ENCODE measurements at regions not wholly inside any gene's neighbourhood (a gene's known extent, or its start where the extent isn't known, plus 50 kb on each side); places are given as distances from the start of the nearest gene placed in this dataset.

DNA sequence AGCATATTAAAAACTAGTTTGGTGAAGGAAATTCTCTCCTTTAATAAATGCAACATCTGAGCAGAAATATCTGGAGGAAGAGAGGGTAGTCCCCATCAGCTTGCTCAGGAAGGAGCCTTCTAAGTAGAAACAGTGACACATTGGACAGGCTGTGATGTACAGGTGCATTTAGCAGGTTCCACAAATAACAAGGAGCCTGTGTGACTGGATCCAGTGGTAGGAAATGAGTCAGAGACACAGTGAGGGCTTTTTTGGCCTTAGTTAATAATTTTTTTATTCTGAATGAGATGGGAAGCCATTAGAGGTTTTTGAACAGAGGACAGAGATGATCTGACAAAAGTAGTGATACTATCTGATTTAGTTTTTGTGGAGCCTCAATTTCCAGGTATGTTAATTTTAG is 738.9 kb upstream of the PTBP2 start:
- H3K27ac ChIP-seq: no peak overlapping the region
- TF ChIP-seq ZFX (IDR thresholded peaks at IDR 0.05; ENCODE audit: borderline replicate concordance) (no peak), CTCF (IDR thresholded peaks at IDR 0.05) (no peak)

DNA sequence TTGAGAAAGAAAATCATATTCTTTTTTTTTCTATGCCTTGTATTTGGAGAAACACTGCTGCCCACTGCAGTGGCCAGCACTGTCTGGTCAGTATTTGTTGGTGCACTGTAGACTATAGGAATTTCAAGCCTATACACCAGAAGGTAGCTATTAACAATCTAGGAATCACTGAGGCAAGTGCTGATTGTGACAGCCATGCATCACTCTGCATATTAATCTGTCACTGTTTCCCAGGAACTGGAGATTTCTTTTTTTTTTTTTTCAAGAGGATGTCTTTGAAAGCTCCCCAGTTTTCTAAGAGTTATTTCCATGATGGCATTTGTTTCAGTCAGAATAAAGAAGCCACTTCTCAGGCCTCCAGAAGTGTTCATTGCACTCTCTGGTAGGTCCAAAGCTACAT is 737.8 kb upstream of the PTBP2 start:
- H3K27ac ChIP-seq: no peak overlapping the region
- TF ChIP-seq CTCF (IDR thresholded peaks at IDR 0.05): no peak
- TF ChIP-seq ZFX (IDR thresholded peaks at IDR 0.05; ENCODE audit: borderline replicate concordance): no peak

GRCh38 chr1:95984798-95985374 is 736.7 kb upstream of the PTBP2 start:
- TF ChIP-seq CTCF (IDR thresholded peaks at IDR 0.05) (no peak), ZFX (IDR thresholded peaks at IDR 0.05; ENCODE audit: borderline replicate concordance) (no peak)
- no peak overlapping the region for H3K27ac ChIP-seq

- TF ChIP-seq ZFX (IDR thresholded peaks at IDR 0.05; ENCODE audit: borderline replicate concordance) (no peak), CTCF (IDR thresholded peaks at IDR 0.05) (no peak)
Observed at GRCh38 chr1:95990033-95990432, 731.6 kb upstream of the PTBP2 start.

GRCh38 chr1:95991787-95992520 is 729.6 kb upstream of the PTBP2 start:
- TF ChIP-seq CTCF (IDR thresholded peaks at IDR 0.05): no peak
- H3K27ac ChIP-seq: no peak overlapping the region

More at GRCh38 chr1:95990033-95990432, 731.6 kb upstream of the PTBP2 start:
- no peak overlapping the region for H3K27ac ChIP-seq

DNA sequence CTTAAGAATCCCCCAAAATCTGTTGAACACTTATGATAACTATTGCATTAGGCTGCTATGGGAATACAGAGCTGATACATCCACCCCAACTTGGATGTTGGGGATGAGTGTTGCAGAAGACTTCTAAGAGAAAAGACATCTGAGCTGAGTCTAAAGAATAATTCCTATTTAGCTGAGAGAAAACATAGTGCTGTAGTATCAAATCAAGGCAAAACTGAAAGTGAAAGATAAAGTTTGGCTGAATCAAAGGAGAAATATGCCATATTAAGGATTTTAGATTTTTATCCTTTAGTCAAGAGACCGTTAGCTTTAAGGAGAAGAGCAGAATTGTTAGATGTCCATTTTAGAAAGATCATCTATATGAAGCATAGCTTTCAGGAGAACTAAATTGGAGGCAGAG is 726.9 kb upstream of the PTBP2 start:
- H3K27ac ChIP-seq: no peak overlapping the region
- no peak for TF ChIP-seq CTCF (IDR thresholded peaks at IDR 0.05)
- no peak for TF ChIP-seq ZFX (IDR thresholded peaks at IDR 0.05; ENCODE audit: borderline replicate concordance)

- no peak overlapping the region for H3K27ac ChIP-seq
- TF ChIP-seq ZFX (IDR thresholded peaks at IDR 0.05; ENCODE audit: borderline replicate concordance) (no peak), CTCF (IDR thresholded peaks at IDR 0.05) (no peak)
Observed at GRCh38 chr1:96002201-96002600, 719.4 kb upstream of the PTBP2 start.
